PFSK-1 (cell line): ENCODE measurements at regions not wholly inside any gene's neighbourhood (a gene's known extent, or its start where the extent isn't known, plus 50 kb on each side); places are given as distances from the start of the nearest gene placed in this dataset.

Experiments
- FOXP2 ChIP-seq: optimal IDR thresholded peaks from 2 replicates; pipeline ENCODE3; 2011; ENCODE audit warnings: borderline replicate concordance, control low read depth, inconsistent platforms; ENCODE audit not compliant: insufficient read depth; ENCODE audit errors: extremely low read length, extremely low read depth
- POLR2AphosphoS5 ChIP-seq: IDR thresholded peaks from 2 replicates; pipeline ENCODE4 v1.6.1; 2012; ENCODE audit warnings: low read depth, mild to moderate bottlenecking, control low read depth, low read length, moderate library complexity
- SIN3A ChIP-seq: IDR thresholded peaks from 2 replicates; pipeline ENCODE4 v1.6.1; 2012; ENCODE audit warnings: mild to moderate bottlenecking, low read length, moderate library complexity, borderline replicate concordance; ENCODE audit not compliant: insufficient read depth
- TAF1 ChIP-seq: IDR thresholded peaks from 2 replicates; pipeline ENCODE4 v1.6.1; 2012; ENCODE audit warnings: low read length, control low read depth, borderline replicate concordance; ENCODE audit not compliant: insufficient read depth
- TF ChIP-seq, protein P1 (sequence below), 2 experiments: IDR thresholded peaks; 2 replicates each; pipeline versions ENCODE4 v1.6.1 to v1.8.0; 2011 to 2012; ENCODE audit warnings: low read depth in 2 of 2, low read length in 2 of 2, control low read depth in 1 of 2, inconsistent platforms in 1 of 2, mild to moderate bottlenecking in 1 of 2, moderate library complexity in 1 of 2; ENCODE audit not compliant: insufficient read depth in 1 of 2

DNA sequence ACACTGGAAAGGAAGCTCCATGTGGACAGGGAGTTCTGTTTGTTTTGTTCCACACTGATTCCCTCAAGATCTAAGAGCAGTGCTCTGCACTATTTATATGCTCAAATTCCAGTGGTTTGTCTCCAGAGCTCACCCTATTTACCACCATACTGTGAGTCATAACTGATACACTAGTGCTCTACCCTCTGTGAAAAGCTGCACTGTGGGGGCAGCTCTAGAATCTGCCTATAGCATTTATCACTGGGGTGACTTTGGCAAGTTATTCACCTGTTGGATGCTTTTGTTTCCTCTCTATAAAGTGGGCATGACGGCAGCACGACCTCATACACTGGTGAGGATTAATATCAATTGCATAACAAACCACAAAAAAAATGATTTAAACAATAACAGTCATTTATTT, 307.8 kb downstream of the NR2F1-AS1 start:
- TF ChIP-seq POLR2AphosphoS5 (no peak), SIN3A (no peak), TAF1 (no peak), FOXP2 (no peak)
- TF ChIP-seq, protein P1, sequence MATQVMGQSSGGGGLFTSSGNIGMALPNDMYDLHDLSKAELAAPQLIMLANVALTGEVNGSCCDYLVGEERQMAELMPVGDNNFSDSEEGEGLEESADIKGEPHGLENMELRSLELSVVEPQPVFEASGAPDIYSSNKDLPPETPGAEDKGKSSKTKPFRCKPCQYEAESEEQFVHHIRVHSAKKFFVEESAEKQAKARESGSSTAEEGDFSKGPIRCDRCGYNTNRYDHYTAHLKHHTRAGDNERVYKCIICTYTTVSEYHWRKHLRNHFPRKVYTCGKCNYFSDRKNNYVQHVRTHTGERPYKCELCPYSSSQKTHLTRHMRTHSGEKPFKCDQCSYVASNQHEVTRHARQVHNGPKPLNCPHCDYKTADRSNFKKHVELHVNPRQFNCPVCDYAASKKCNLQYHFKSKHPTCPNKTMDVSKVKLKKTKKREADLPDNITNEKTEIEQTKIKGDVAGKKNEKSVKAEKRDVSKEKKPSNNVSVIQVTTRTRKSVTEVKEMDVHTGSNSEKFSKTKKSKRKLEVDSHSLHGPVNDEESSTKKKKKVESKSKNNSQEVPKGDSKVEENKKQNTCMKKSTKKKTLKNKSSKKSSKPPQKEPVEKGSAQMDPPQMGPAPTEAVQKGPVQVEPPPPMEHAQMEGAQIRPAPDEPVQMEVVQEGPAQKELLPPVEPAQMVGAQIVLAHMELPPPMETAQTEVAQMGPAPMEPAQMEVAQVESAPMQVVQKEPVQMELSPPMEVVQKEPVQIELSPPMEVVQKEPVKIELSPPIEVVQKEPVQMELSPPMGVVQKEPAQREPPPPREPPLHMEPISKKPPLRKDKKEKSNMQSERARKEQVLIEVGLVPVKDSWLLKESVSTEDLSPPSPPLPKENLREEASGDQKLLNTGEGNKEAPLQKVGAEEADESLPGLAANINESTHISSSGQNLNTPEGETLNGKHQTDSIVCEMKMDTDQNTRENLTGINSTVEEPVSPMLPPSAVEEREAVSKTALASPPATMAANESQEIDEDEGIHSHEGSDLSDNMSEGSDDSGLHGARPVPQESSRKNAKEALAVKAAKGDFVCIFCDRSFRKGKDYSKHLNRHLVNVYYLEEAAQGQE (IDR thresholded peaks at IDR 0.05; ENCODE audit: insufficient read depth in 1 of 2, low read depth in 2 of 2, low read length in 2 of 2), result no peak

DNA sequence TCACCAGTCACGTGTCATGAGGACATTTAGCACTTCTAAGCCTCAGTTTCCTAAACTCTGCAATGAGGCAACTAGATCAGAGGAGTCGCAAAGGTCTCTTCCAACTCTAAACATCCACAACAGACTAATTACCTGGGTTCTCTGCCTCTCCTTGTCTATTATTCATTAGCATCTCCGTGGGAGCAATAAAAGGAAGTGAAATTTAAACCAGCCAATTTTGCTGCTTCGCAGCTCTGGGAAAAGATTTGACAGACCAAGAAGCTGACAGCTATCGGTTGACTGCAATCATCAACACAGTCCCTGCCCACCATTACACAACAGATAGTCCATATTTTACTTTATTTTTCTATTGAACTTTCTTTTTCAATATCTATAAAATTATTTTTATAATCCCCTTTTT, 308.9 kb downstream of the NR2F1-AS1 start:
- TF ChIP-seq POLR2AphosphoS5 (no peak), TAF1 (no peak), FOXP2 (no peak), SIN3A (no peak)
- TF ChIP-seq, protein P1 (IDR thresholded peaks at IDR 0.05; ENCODE audit: insufficient read depth in 1 of 2, low read depth in 2 of 2, low read length in 2 of 2), result no peak

DNA sequence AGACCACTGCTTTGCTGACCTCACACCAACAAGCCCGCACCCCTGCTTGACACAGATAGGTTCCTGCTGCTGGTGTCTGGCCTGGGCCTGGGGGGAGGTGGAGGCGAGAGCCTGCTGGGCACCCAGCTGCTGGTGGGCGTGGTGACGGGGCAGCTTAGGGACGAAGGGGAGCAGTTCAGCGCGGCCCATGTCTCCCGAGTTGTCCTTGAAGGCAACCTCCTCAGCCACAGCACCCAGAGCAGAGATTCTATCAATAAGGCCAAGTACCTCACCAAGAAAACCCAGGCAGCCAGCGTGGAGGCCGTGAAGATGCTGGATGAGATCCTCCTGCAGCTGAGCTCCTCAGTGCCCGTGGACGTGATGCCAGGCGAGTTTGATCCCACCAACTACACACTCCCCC, 313.3 kb downstream of the NR2F1-AS1 start:
- TF ChIP-seq FOXP2 (no peak), POLR2AphosphoS5 (no peak), SIN3A (no peak), TAF1 (no peak)
- TF ChIP-seq, protein P1 (IDR thresholded peaks at IDR 0.05; ENCODE audit: insufficient read depth in 1 of 2, low read depth in 2 of 2, low read length in 2 of 2), result no peak

DNA sequence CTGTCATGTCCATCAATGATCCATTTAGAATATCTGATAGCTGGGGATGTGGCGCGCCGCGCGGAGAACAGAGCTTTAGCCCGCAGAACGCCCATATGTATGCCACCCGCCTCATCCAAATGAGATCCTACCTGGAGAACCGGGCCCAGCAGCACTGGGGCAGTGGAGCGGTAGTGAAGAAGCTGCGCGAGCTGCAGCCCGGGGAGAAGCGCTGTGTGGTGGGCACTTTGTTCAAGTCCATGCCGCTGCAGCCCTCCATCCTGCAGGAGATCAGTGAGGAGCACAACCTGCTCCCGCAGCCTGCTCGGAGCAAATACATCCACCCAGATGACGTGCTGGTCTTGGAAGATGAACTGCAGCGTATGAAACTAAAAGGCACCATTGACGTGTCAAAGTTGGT, 313.7 kb downstream of the NR2F1-AS1 start:
- TF ChIP-seq POLR2AphosphoS5, result no peak
- no peak for TF ChIP-seq FOXP2
- TF ChIP-seq, protein P1 (IDR thresholded peaks at IDR 0.05; ENCODE audit: insufficient read depth in 1 of 2, low read depth in 2 of 2, low read length in 2 of 2), result no peak
- TF ChIP-seq TAF1, result no peak
- no peak for TF ChIP-seq SIN3A

DNA sequence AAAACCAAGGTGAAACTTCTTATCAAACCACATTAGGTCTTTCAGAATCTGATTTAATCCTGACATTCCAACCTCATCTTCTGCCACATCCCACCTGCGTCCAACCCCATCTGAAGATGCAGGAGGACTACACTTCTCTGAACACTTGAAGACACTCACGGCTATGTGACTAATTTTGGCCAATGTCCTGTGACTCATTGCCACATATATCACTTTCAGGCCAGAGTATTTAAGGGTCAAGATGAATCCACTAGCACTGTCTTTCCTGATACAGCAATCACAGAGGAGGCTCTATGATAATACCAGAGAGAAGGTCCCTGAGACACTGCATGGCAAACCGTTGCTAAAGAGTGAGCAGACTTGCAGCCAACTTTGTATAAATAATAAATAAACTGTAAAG, 323.4 kb downstream of the NR2F1-AS1 start:
- no peak for TF ChIP-seq POLR2AphosphoS5
- no peak for TF ChIP-seq FOXP2
- TF ChIP-seq, protein P1 (IDR thresholded peaks at IDR 0.05; ENCODE audit: insufficient read depth in 1 of 2, low read depth in 2 of 2, low read length in 2 of 2), result no peak
- no peak for TF ChIP-seq SIN3A
